ENCODE measurements at regions not wholly inside any gene's neighbourhood (a gene's known extent, or its start where the extent isn't known, plus 50 kb on each side); places are given as distances from the start of the nearest gene placed in this dataset.

- no peak overlapping the region for H3K27ac Mint-ChIP-seq
- no peak overlapping the region for H3K4me3 Mint-ChIP-seq
- DNase-seq (no peak), ATAC-seq (no peak)
- no peaks in the 10 kb centered on the region for H3K4me1 Mint-ChIP-seq (ENCODE audit: low read depth)
- no peaks in the 10 kb centered on the region for H3K36me3 Mint-ChIP-seq (ENCODE audit: low read depth)
- H3K9me3 Mint-ChIP-seq (ENCODE audit: insufficient read depth) = peaks cover 8% of the 10 kb centered on the region
- CTCF ChIA-PET = no interaction called here
- POLR2A ChIA-PET = no interaction called here
- H3K27me3 Mint-ChIP-seq (ENCODE audit: low read depth) = peaks cover 24% of the 10 kb centered on the region
Measured at GRCh38 chr22:44375451-44375850, 62.7 kb upstream of the SHISAL1 start.

- H3K27ac Mint-ChIP-seq = no peak overlapping the region
- CTCF ChIA-PET = no interaction called here
Measured at GRCh38 chr22:44373234-44373633, 60.5 kb upstream of the SHISAL1 start.

GRCh38 chr22:44372611-44373010, 59.9 kb upstream of the SHISAL1 start:
- Mint-ChIP-seq H3K27me3 (ENCODE audit: low read depth) (peaks cover 21% of the 10 kb centered on the region), H3K27ac (no peak overlapping the region), H3K4me1 (ENCODE audit: low read depth) (no peaks in the 10 kb centered on the region), H3K36me3 (ENCODE audit: low read depth) (no peaks in the 10 kb centered on the region), H3K9me3 (ENCODE audit: insufficient read depth) (peaks cover 8% of the 10 kb centered on the region), H3K4me3 (no peak overlapping the region)
- ChIA-PET CTCF (no interaction called here), POLR2A (no interaction called here)
- ATAC-seq (no peak), DNase-seq (no peak)

More at GRCh38 chr22:44373234-44373633, 60.5 kb upstream of the SHISAL1 start:
- Mint-ChIP-seq H3K9me3 (ENCODE audit: insufficient read depth) (peaks cover 8% of the 10 kb centered on the region), H3K4me1 (ENCODE audit: low read depth) (no peaks in the 10 kb centered on the region), H3K36me3 (ENCODE audit: low read depth) (no peaks in the 10 kb centered on the region), H3K27me3 (ENCODE audit: low read depth) (peaks cover 22% of the 10 kb centered on the region), H3K4me3 (no peak overlapping the region)
- ATAC-seq = no peak
- DNase-seq = no peak
- POLR2A ChIA-PET = no interaction called here

GRCh38 chr22:44371741-44372525, 59.2 kb upstream of the SHISAL1 start:
- Mint-ChIP-seq H3K9me3 (ENCODE audit: insufficient read depth) (peaks cover 8% of the 10 kb centered on the region), H3K27me3 (ENCODE audit: low read depth) (peaks cover 19% of the 10 kb centered on the region), H3K4me3 (no peak overlapping the region), H3K27ac (no peak overlapping the region), H3K4me1 (ENCODE audit: low read depth) (no peaks in the 10 kb centered on the region), H3K36me3 (ENCODE audit: low read depth) (no peaks in the 10 kb centered on the region)
- ChIA-PET POLR2A (interaction anchor here (0.8 kb wide), 1 partner anchor 31 kb away, joined by 3 read pairs; no protein-coding TSS in a partner anchor), CTCF (no interaction called here)
- no peak for ATAC-seq
- no peak for DNase-seq

GRCh38 chr22:44369916-44370801, 57.4 kb upstream of the SHISAL1 start:
- Mint-ChIP-seq H3K4me1 (ENCODE audit: low read depth) (no peaks in the 10 kb centered on the region), H3K36me3 (ENCODE audit: low read depth) (no peaks in the 10 kb centered on the region), H3K9me3 (ENCODE audit: insufficient read depth) (peaks cover 3% of the 10 kb centered on the region), H3K4me3 (no peak overlapping the region), H3K27ac (no peak overlapping the region), H3K27me3 (ENCODE audit: low read depth) (peaks cover 8% of the 10 kb centered on the region)
- DNase-seq (no peak), ATAC-seq (no peak)
- ChIA-PET POLR2A (no interaction called here), CTCF (no interaction called here)

- H3K4me3 Mint-ChIP-seq = no peak overlapping the region
- H3K27me3 Mint-ChIP-seq (ENCODE audit: low read depth) = peaks cover 4% of the 10 kb centered on the region
- DNase-seq = no peak
- no peaks in the 10 kb centered on the region for H3K4me1 Mint-ChIP-seq (ENCODE audit: low read depth)
- no peak for ATAC-seq
- POLR2A ChIA-PET = no interaction called here
- H3K36me3 Mint-ChIP-seq (ENCODE audit: low read depth) = no peaks in the 10 kb centered on the region
- H3K27ac Mint-ChIP-seq = no peak overlapping the region
- no peaks in the 10 kb centered on the region for H3K9me3 Mint-ChIP-seq (ENCODE audit: insufficient read depth)
- CTCF ChIA-PET = no interaction called here
Measured at GRCh38 chr22:44369293-44369661, 56.5 kb upstream of the SHISAL1 start.

- Mint-ChIP-seq H3K9me3 (ENCODE audit: insufficient read depth) (no peaks in the 10 kb centered on the region), H3K27ac (no peak overlapping the region), H3K4me3 (no peak overlapping the region), H3K4me1 (ENCODE audit: low read depth) (no peaks in the 10 kb centered on the region), H3K36me3 (ENCODE audit: low read depth) (no peaks in the 10 kb centered on the region), H3K27me3 (ENCODE audit: low read depth) (no peaks in the 10 kb centered on the region)
- ChIA-PET CTCF (no interaction called here), POLR2A (no interaction called here)
- no peak for ATAC-seq
- no peak for DNase-seq
Measured at GRCh38 chr22:44368611-44369292, 56.0 kb upstream of the SHISAL1 start.

- CTCF ChIA-PET = no interaction called here
- no peaks in the 10 kb centered on the region for H3K27me3 Mint-ChIP-seq (ENCODE audit: low read depth)
- no peaks in the 10 kb centered on the region for H3K4me1 Mint-ChIP-seq (ENCODE audit: low read depth)
- no peaks in the 10 kb centered on the region for H3K9me3 Mint-ChIP-seq (ENCODE audit: insufficient read depth)
- no peaks in the 10 kb centered on the region for H3K36me3 Mint-ChIP-seq (ENCODE audit: low read depth)
- POLR2A ChIA-PET = no interaction called here
- no peak overlapping the region for H3K27ac Mint-ChIP-seq
- ATAC-seq (no peak), DNase-seq (no peak)
- no peak overlapping the region for H3K4me3 Mint-ChIP-seq
Measured at GRCh38 chr22:44366372-44367300, 53.9 kb upstream of the SHISAL1 start.

GRCh38 chr22:44365832-44366231, 53.1 kb upstream of the SHISAL1 start:
- ATAC-seq (no peak), DNase-seq (no peak)
- Mint-ChIP-seq H3K9me3 (ENCODE audit: insufficient read depth) (no peaks in the 10 kb centered on the region), H3K4me3 (no peak overlapping the region), H3K27ac (no peak overlapping the region), H3K36me3 (ENCODE audit: low read depth) (no peaks in the 10 kb centered on the region), H3K4me1 (ENCODE audit: low read depth) (no peaks in the 10 kb centered on the region), H3K27me3 (ENCODE audit: low read depth) (no peaks in the 10 kb centered on the region)
- POLR2A ChIA-PET = no interaction called here
- CTCF ChIA-PET = no interaction called here

GRCh38 chr22:44365191-44365590, 52.4 kb upstream of the SHISAL1 start:
- no peak overlapping the region for H3K4me3 Mint-ChIP-seq
- no peak overlapping the region for H3K27ac Mint-ChIP-seq
- H3K36me3 Mint-ChIP-seq (ENCODE audit: low read depth) = no peaks in the 10 kb centered on the region
- H3K4me1 Mint-ChIP-seq (ENCODE audit: low read depth) = no peaks in the 10 kb centered on the region
- CTCF ChIA-PET = no interaction called here
- POLR2A ChIA-PET = no interaction called here
- H3K27me3 Mint-ChIP-seq (ENCODE audit: low read depth) = no peaks in the 10 kb centered on the region
- ATAC-seq (no peak), DNase-seq (no peak)
- no peaks in the 10 kb centered on the region for H3K9me3 Mint-ChIP-seq (ENCODE audit: insufficient read depth)

GRCh38 chr22:44364751-44365130, 52.0 kb upstream of the SHISAL1 start:
- H3K9me3 Mint-ChIP-seq (ENCODE audit: insufficient read depth) = no peaks in the 10 kb centered on the region
- ATAC-seq (no peak), DNase-seq (no peak)
- no peak overlapping the region for H3K27ac Mint-ChIP-seq
- no peaks in the 10 kb centered on the region for H3K27me3 Mint-ChIP-seq (ENCODE audit: low read depth)
- ChIA-PET POLR2A (no interaction called here), CTCF (no interaction called here)
- no peaks in the 10 kb centered on the region for H3K4me1 Mint-ChIP-seq (ENCODE audit: low read depth)
- H3K4me3 Mint-ChIP-seq = no peak overlapping the region
- no peaks in the 10 kb centered on the region for H3K36me3 Mint-ChIP-seq (ENCODE audit: low read depth)

All from activated CD8-positive, alpha-beta T cell treated with anti-CD3 and anti-CD28 coated beads, Interleukin-2, amount 10 ng/mL, durations not matched to agents 7 days and 5 days (primary cell).